Esophagus muscularis mucosa (tissue), 4 donors: ENCODE measurements at regions not wholly inside any gene's neighbourhood (a gene's known extent, or its start where the extent isn't known, plus 50 kb on each side); places are given as distances from the start of the nearest gene placed in this dataset.

Experiments used
- EP300 ChIP-seq: sonication (generic); formaldehyde crosslinking; IDR thresholded peaks from one replicate; pipeline ENCODE4 v1.6.1; 2017; ENCODE audit warnings: antibody characterized with exemption
- POLR2A ChIP-seq: fragments of 450-650 bp; IDR thresholded peaks from one replicate; pipeline ENCODE4 v1.6.1; 2017; ENCODE audit warnings: antibody characterized with exemption, moderate library complexity, mild to moderate bottlenecking, low read depth
- POLR2AphosphoS5 ChIP-seq, 2 donors: sonication (generic); formaldehyde crosslinking; IDR thresholded peaks; one replicate each; pipeline ENCODE4 v1.6.1; 2017; ENCODE audit warnings: antibody characterized with exemption in 2 of 2
- TF ChIP-seq, protein P1 (sequence below), 3 experiments: fragments of 200-600 bp in 2 of 3; fragments of 450-650 bp in 1 of 3; sonication (generic) in 2 of 3; IDR thresholded peaks; one replicate each; pipeline ENCODE4 v1.5.1; 2017 to 2019; ENCODE audit warnings: antibody characterized with exemption in 3 of 3, mild to moderate bottlenecking in 2 of 3, moderate library complexity in 1 of 3

DNA sequence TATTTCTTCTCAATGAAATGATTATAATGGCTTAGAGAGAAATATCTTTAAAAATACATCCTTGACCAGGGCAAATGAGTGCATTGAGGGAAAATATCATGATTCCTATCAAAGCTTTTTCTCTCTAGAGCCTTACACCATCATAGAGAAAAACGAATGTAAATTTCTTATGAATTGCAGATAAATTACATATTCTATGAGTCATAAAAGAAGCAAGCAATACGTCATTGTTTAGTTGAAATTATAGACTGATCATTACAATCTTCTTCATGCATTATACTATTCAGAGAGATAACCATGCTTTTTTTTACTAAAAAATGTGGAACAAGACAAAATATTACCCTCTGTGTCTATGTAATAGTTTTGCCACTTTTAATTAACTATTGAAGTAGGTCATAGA is 100.9 kb upstream of the RXFP1 start:
- no peak for TF ChIP-seq POLR2AphosphoS5 (IDR thresholded peaks at IDR 0.05)
- TF ChIP-seq, protein P1, sequence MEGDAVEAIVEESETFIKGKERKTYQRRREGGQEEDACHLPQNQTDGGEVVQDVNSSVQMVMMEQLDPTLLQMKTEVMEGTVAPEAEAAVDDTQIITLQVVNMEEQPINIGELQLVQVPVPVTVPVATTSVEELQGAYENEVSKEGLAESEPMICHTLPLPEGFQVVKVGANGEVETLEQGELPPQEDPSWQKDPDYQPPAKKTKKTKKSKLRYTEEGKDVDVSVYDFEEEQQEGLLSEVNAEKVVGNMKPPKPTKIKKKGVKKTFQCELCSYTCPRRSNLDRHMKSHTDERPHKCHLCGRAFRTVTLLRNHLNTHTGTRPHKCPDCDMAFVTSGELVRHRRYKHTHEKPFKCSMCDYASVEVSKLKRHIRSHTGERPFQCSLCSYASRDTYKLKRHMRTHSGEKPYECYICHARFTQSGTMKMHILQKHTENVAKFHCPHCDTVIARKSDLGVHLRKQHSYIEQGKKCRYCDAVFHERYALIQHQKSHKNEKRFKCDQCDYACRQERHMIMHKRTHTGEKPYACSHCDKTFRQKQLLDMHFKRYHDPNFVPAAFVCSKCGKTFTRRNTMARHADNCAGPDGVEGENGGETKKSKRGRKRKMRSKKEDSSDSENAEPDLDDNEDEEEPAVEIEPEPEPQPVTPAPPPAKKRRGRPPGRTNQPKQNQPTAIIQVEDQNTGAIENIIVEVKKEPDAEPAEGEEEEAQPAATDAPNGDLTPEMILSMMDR (IDR thresholded peaks at IDR 0.05), result no peak
- no peak for TF ChIP-seq POLR2A
- no peak for TF ChIP-seq EP300
